Keratinocyte (primary cell): ENCODE measurements at regions not wholly inside any gene's neighbourhood (a gene's known extent, or its start where the extent isn't known, plus 50 kb on each side); places are given as distances from the start of the nearest gene placed in this dataset.

ENCODE experiments used
- CTCF ChIP-seq, 3 experiments: IDR thresholded peaks in 1 of 3; conservative IDR thresholded peaks in 1 of 3; optimal IDR thresholded peaks in 1 of 3; 2 replicates in 2 of 3; 3 replicates in 1 of 3; pipeline versions ENCODE3 to v1.5.1; 2011; ENCODE audit warnings: low read length in 3 of 3, mild to moderate bottlenecking in 3 of 3, moderate library complexity in 2 of 3, control low read depth in 1 of 3, inconsistent platforms in 1 of 3; ENCODE audit not compliant: insufficient read depth in 2 of 3; ENCODE audit errors: extremely low read depth in 1 of 3
- EZH2 ChIP-seq: IDR thresholded peaks from one replicate; pipeline ENCODE4 v1.6.1; 2012; ENCODE audit warnings: inconsistent platforms, mild to moderate bottlenecking, low read length, moderate library complexity

GRCh38 chr20:17822039-17822438, 122.3 kb downstream of the BANF2 start:
- TF ChIP-seq CTCF (optimal IDR thresholded peaks at IDR 0.05 in 1 of 3, IDR thresholded peaks at IDR 0.05 in 1 of 3, conservative IDR thresholded peaks at IDR 0.05 in 1 of 3; ENCODE audit: extremely low read depth in 1 of 3, insufficient read depth in 2 of 3, low read length in 3 of 3) (no peak), EZH2 (no peak)
